ENCODE measurements at regions not wholly inside any gene's neighbourhood (a gene's known extent, or its start where the extent isn't known, plus 50 kb on each side); places are given as distances from the start of the nearest gene placed in this dataset.

DNA sequence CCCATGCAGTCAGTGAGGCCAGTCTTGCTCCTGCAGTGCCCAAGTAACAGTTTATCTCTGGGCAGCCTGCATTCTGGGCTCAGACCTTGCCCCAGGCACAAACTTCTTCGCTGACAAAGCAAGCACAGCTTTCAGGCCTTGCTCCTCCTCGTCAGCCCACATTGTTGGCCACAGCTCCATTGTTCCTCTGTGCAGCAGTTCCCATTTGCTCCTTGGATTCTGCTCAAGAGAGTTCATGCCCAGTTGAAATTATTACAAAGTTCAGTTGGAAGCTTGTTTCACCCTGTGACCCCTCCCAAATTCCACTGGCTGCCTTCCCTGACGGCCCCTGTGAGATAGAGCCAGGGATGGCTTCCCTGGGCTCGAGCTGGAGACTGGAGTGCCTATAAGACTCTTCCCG lies 163.4 kb upstream of the DDHD1 start:
- CTCF ChIA-PET: interaction anchor here (1.1 to 3.5 kb wide), 4 partner anchors 9 to 21 kb away, joined by 3 to 25 read pairs (median 12); no protein-coding TSS in a partner anchor
- POLR2A ChIA-PET: no interaction called here
- TF ChIP-seq, protein P1, sequence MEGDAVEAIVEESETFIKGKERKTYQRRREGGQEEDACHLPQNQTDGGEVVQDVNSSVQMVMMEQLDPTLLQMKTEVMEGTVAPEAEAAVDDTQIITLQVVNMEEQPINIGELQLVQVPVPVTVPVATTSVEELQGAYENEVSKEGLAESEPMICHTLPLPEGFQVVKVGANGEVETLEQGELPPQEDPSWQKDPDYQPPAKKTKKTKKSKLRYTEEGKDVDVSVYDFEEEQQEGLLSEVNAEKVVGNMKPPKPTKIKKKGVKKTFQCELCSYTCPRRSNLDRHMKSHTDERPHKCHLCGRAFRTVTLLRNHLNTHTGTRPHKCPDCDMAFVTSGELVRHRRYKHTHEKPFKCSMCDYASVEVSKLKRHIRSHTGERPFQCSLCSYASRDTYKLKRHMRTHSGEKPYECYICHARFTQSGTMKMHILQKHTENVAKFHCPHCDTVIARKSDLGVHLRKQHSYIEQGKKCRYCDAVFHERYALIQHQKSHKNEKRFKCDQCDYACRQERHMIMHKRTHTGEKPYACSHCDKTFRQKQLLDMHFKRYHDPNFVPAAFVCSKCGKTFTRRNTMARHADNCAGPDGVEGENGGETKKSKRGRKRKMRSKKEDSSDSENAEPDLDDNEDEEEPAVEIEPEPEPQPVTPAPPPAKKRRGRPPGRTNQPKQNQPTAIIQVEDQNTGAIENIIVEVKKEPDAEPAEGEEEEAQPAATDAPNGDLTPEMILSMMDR (IDR thresholded peaks at IDR 0.05; ENCODE audit: insufficient read depth, low read length, missing control alignments): no peak
- H3K4me3 ChIP-seq (ENCODE audit: low read depth, low read length): no peak overlapping the region
- no peak for DNase-seq (ENCODE audit: low read depth, low spot score)

- CTCF ChIA-PET: no interaction called here
- H3K4me3 ChIP-seq (ENCODE audit: low read depth, low read length): no peak overlapping the region
- TF ChIP-seq, protein P1 (IDR thresholded peaks at IDR 0.05; ENCODE audit: insufficient read depth, low read length, missing control alignments): no peak
- POLR2A ChIA-PET: no interaction called here
- DNase-seq (ENCODE audit: low read depth, low spot score): no peak
Measured at GRCh38 chr14:53310412-53310811, 157.3 kb upstream of the DDHD1 start.

- no peak overlapping the region for H3K4me3 ChIP-seq (ENCODE audit: low read depth, low read length)
- no peak for DNase-seq (ENCODE audit: low read depth, low spot score)
- ChIA-PET POLR2A (interaction anchor here (1.2 kb wide), 1 partner anchor 577 kb away, joined by 3 read pairs; the partner anchor contains the start of gene STYX), CTCF (interaction anchor here (0.8 to 5.3 kb wide), 18 partner anchors 9 to 1159 kb away, joined by 3 to 83 read pairs (median 4); no protein-coding TSS in a partner anchor)
- TF ChIP-seq, protein P1 (IDR thresholded peaks at IDR 0.05; ENCODE audit: insufficient read depth, low read length, missing control alignments): no peak
Measured at GRCh38 chr14:53306911-53307310, 153.8 kb upstream of the DDHD1 start.

DNA sequence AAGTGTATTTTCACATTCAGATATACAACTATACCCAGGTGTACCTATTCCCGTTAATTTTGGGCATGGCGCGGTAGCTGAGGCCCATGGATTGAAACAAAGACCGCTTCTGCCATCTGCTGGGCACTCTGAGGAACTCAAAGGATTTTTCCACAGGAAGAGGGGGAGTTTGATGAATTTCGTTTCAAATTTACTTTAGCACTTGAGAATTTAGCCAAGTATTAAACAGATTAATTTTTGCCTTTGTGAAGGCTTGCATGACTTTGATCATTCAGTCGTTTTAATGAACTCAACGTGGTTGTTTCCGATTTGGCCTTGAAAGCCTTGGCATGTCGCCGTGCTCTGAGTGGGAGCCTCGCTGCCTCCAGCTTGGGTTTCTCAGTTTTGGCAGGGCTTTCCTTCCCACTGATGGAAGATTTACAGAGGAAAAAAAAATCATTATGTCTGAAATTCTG lies 153.2 kb upstream of the DDHD1 start:
- DNase-seq (ENCODE audit: low read depth, low spot score): no peak
- POLR2A ChIA-PET: interaction anchor here (1.2 kb wide), 1 partner anchor 577 kb away, joined by 3 read pairs; the partner anchor contains the start of gene STYX
- H3K4me3 ChIP-seq (ENCODE audit: low read depth, low read length): peak overlapping the region; percentile 51
- TF ChIP-seq, protein P1 (IDR thresholded peaks at IDR 0.05; ENCODE audit: insufficient read depth, low read length, missing control alignments): peak; percentile 61
- CTCF ChIA-PET: interaction anchor here (0.6 to 5.3 kb wide), 23 partner anchors 8 to 1159 kb away, joined by 3 to 83 read pairs (median 4); no protein-coding TSS in a partner anchor

DNA sequence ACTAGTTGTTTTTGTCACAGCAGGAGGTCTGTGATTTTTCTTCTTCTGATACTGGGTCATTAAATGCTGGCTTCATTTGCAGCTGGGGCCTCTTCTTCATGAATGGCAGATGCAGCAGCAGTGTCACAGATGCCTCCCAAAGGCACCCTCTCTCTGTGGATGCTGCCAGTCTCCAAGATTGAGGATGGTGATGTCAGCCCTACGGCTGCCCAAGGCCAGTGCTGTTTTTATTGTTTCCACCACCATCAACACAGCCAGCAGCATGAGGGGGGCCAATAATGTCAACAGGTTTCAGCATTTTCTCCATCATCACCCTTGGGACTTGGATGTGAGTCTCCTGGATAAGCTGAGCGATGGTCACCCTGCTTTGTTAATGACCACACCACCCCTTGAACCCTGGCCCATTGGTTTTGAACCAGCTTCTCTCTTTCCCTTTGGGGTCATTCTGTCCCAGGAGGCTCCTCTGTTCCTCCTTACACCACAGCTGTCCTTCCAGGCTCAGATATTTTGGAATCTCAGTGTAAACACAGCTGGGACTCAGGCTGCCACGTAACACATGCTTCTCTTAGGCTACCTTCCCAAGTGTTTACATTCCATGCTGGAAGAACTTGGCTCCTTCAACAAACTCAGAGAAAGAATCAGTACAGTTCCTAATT lies 151.7 kb upstream of the DDHD1 start:
- DNase-seq (ENCODE audit: low read depth, low spot score): no peak
- TF ChIP-seq, protein P1 (IDR thresholded peaks at IDR 0.05; ENCODE audit: insufficient read depth, low read length, missing control alignments): no peak
- ChIA-PET CTCF (interaction anchor here (0.7 to 5.3 kb wide), 16 partner anchors 10 to 1043 kb away, joined by 3 to 83 read pairs (median 4); no protein-coding TSS in a partner anchor), POLR2A (no interaction called here)
- no peak overlapping the region for H3K4me3 ChIP-seq (ENCODE audit: low read depth, low read length)

DNA sequence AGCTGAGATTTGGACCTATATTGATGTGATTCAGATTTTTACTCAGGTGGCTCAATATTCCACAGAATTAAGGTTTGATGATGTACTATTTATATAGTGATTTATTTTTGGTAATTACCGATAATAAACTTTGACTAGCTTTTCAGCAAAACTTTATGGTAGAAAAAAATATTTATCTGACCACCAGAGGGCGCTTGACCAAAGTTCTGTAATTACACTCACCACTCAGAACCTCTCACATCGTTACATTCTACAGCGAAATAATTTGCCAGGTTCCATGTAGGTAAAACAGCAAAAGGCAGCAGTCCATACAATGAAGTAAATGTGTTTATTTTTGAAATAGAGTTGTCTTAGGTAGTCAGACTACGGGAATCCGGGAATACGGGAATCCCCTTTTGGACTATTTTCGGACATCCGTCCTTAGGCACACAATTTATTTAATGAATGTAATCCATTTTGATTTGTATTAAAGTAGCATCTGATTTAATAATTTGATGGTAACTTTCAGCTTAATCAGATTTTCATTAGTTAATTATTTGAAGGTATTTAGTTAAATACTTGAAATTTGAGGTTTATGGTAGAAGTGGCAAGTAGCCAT lies 143.0 kb upstream of the DDHD1 start:
- TF ChIP-seq, protein P1 (IDR thresholded peaks at IDR 0.05; ENCODE audit: insufficient read depth, low read length, missing control alignments): peak; percentile 29
- CTCF ChIA-PET: interaction anchor here (0.7 to 5.4 kb wide), 52 partner anchors 8 to 1067 kb away, joined by 3 to 86 read pairs (median 4); partner anchors contain the start of gene DDHD1
- POLR2A ChIA-PET: no interaction called here
- DNase-seq (ENCODE audit: low read depth, low spot score): no peak
- no peak overlapping the region for H3K4me3 ChIP-seq (ENCODE audit: low read depth, low read length)
